ENCODE measurements at regions not wholly inside any gene's neighbourhood (a gene's known extent, or its start where the extent isn't known, plus 50 kb on each side); places are given as distances from the start of the nearest gene placed in this dataset.
A peak's percentile ranks its signal among the peaks of the same experiment; 100 is the strongest.

- WGBS, 2 donors = 83 to 87% methylated on average over 6 of the region's 6 CpGs
- Histone ChIP-seq H3K27me3 (no peaks in the 10 kb centered on the region), H3K4me1 (no peaks in the 10 kb centered on the region), H3K36me3 (no peaks in the 10 kb centered on the region), H3K9me3 (no peaks in the 10 kb centered on the region), H3K4me3 (no peak overlapping the region), H3K27ac (no peak overlapping the region)
- DNase-seq (no peak), ATAC-seq (ENCODE audit: low FRiP score in 2 of 2) (no peak)
- TF ChIP-seq, protein P1, sequence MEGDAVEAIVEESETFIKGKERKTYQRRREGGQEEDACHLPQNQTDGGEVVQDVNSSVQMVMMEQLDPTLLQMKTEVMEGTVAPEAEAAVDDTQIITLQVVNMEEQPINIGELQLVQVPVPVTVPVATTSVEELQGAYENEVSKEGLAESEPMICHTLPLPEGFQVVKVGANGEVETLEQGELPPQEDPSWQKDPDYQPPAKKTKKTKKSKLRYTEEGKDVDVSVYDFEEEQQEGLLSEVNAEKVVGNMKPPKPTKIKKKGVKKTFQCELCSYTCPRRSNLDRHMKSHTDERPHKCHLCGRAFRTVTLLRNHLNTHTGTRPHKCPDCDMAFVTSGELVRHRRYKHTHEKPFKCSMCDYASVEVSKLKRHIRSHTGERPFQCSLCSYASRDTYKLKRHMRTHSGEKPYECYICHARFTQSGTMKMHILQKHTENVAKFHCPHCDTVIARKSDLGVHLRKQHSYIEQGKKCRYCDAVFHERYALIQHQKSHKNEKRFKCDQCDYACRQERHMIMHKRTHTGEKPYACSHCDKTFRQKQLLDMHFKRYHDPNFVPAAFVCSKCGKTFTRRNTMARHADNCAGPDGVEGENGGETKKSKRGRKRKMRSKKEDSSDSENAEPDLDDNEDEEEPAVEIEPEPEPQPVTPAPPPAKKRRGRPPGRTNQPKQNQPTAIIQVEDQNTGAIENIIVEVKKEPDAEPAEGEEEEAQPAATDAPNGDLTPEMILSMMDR (IDR thresholded peaks at IDR 0.05) = no peak
- no peak for TF ChIP-seq POLR2AphosphoS5 (IDR thresholded peaks at IDR 0.05)
- TF ChIP-seq POLR2A (IDR thresholded peaks at IDR 0.05) = no peak
- no peak for TF ChIP-seq EP300 (IDR thresholded peaks at IDR 0.05)
Measured at GRCh38 chr16:79276501-79276900, 324.0 kb downstream of the MAF start.

- 85 to 89% methylated on average over 2 to 4 of the region's 4 CpGs for WGBS, 2 donors
- H3K4me1 ChIP-seq = no peaks in the 10 kb centered on the region
- no peaks in the 10 kb centered on the region for H3K9me3 ChIP-seq
- no peaks in the 10 kb centered on the region for H3K36me3 ChIP-seq
- H3K4me3 ChIP-seq = no peak overlapping the region
- H3K27ac ChIP-seq = no peak overlapping the region
- TF ChIP-seq POLR2A (IDR thresholded peaks at IDR 0.05) = no peak
- no peak for TF ChIP-seq EP300 (IDR thresholded peaks at IDR 0.05)
- TF ChIP-seq POLR2AphosphoS5 (IDR thresholded peaks at IDR 0.05) = no peak
- TF ChIP-seq, protein P1 (IDR thresholded peaks at IDR 0.05) = no peak
- DNase-seq (no peak), ATAC-seq (ENCODE audit: low FRiP score in 2 of 2) (no peak)
- no peaks in the 10 kb centered on the region for H3K27me3 ChIP-seq
Measured at GRCh38 chr16:79274264-79274663, 326.3 kb downstream of the MAF start.

GRCh38 chr16:79272141-79272577, 328.4 kb downstream of the MAF start:
- ATAC-seq (ENCODE audit: low FRiP score in 2 of 2) (no peak), DNase-seq (peak in 1 of 2 donors; percentile 66)
- H3K27ac ChIP-seq = no peak overlapping the region
- TF ChIP-seq, protein P1 (IDR thresholded peaks at IDR 0.05) = no peak
- no peak for TF ChIP-seq POLR2AphosphoS5 (IDR thresholded peaks at IDR 0.05)
- TF ChIP-seq EP300 (IDR thresholded peaks at IDR 0.05) = no peak
- TF ChIP-seq POLR2A (IDR thresholded peaks at IDR 0.05) = no peak
- H3K4me3 ChIP-seq = no peak overlapping the region
- no peaks in the 10 kb centered on the region for H3K4me1 ChIP-seq
- H3K36me3 ChIP-seq = no peaks in the 10 kb centered on the region
- WGBS, 2 donors = 88% methylated on average over 13 to 19 of the region's 19 CpGs
- H3K27me3 ChIP-seq = no peaks in the 10 kb centered on the region
- no peaks in the 10 kb centered on the region for H3K9me3 ChIP-seq

GRCh38 chr16:79271583-79271982, 329.0 kb downstream of the MAF start:
- TF ChIP-seq POLR2A (IDR thresholded peaks at IDR 0.05) (no peak), EP300 (IDR thresholded peaks at IDR 0.05) (no peak), POLR2AphosphoS5 (IDR thresholded peaks at IDR 0.05) (no peak)
- TF ChIP-seq, protein P1 (IDR thresholded peaks at IDR 0.05) = no peak
- no peaks in the 10 kb centered on the region for H3K9me3 ChIP-seq
- no peak overlapping the region for H3K27ac ChIP-seq
- no peaks in the 10 kb centered on the region for H3K4me1 ChIP-seq
- WGBS, 2 donors = 0% methylated on average over 1 of the region's 1 CpG
- ATAC-seq (ENCODE audit: low FRiP score in 2 of 2) (no peak), DNase-seq (no peak)
- H3K27me3 ChIP-seq = no peaks in the 10 kb centered on the region
- H3K36me3 ChIP-seq = no peaks in the 10 kb centered on the region
- no peak overlapping the region for H3K4me3 ChIP-seq

DNA sequence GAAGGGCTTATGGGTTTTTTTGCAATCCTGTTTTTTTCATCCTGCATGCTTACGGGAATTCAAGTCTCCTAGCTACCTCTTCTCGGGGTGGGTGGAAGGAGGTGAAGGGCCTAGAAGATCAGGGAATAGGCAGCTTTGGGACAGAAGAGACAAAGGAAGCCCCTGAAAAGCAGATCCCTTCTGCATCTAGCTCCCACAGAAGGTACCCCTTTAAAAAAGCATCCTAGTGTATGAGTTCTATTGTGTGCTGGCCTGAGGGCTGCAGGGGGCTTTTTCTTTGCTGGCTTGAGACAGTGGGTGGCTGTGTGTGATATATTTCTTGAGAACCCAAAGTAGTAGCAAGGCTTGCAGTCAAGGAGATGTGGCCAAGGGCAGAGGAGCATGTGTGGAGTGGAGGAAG, 330.5 kb downstream of the MAF start:
- H3K4me1 ChIP-seq = no peaks in the 10 kb centered on the region
- 91 to 98% methylated on average over 2 of the region's 2 CpGs for WGBS, 2 donors
- no peaks in the 10 kb centered on the region for H3K9me3 ChIP-seq
- DNase-seq (no peak), ATAC-seq (ENCODE audit: low FRiP score in 2 of 2) (no peak)
- TF ChIP-seq EP300 (IDR thresholded peaks at IDR 0.05) = no peak
- no peak for TF ChIP-seq POLR2A (IDR thresholded peaks at IDR 0.05)
- H3K27me3 ChIP-seq = no peaks in the 10 kb centered on the region
- H3K36me3 ChIP-seq = no peaks in the 10 kb centered on the region
- no peak overlapping the region for H3K4me3 ChIP-seq
- H3K27ac ChIP-seq = no peak overlapping the region

Measured in upper lobe of left lung (tissue), 6 donors.